Heart right ventricle (tissue), 16 donors: ENCODE measurements at regions not wholly inside any gene's neighbourhood (a gene's known extent, or its start where the extent isn't known, plus 50 kb on each side); places are given as distances from the start of the nearest gene placed in this dataset.
"Not testable (repeated sequence)": the region's sequence is repeated elsewhere in the genome, so short reads cannot be mapped to it uniquely, and the experiment has no call there.

Source experiments
- ATAC-seq, 8 donors: fragments of 200-7000 bp; cut with Tn5 transposase; one replicate each; pipeline ENCODE4 v1.9.1; 2020; ENCODE audit warnings: mild to moderate bottlenecking in 8 of 8, moderate library complexity in 8 of 8, moderate number of reproducible peaks in 1 of 8
- DNase-seq, 2 donors: peaks; one replicate each; pipeline ENCODE4 v3.0.0-alpha.2; 2020
- H3K27ac ChIP-seq, 10 donors: fragments of 200-600 bp; sonication (generic) in 2 of 10; one replicate each; pipeline versions ENCODE4 v1.5.0 to v1.8.0; 2020 to 2022; ENCODE audit warnings: mild to moderate bottlenecking in 3 of 10
- H3K27me3 ChIP-seq, 7 donors: fragments of 200-600 bp; one replicate each; pipeline ENCODE4 v1.8.0; 2021 to 2022; ENCODE audit warnings: mild to moderate bottlenecking in 2 of 7
- H3K36me3 ChIP-seq, 9 donors: fragments of 200-600 bp; sonication (generic) in 1 of 9; one replicate each; pipeline versions ENCODE4 v1.5.0 to v1.8.0; 2020 to 2022; ENCODE audit warnings: mild to moderate bottlenecking in 2 of 9
- H3K4me1 ChIP-seq, 9 donors: fragments of 200-600 bp; sonication (generic) in 1 of 9; one replicate each; pipeline versions ENCODE4 v1.5.0 to v1.8.0; 2020 to 2022; ENCODE audit warnings: mild to moderate bottlenecking in 4 of 9
- H3K4me3 ChIP-seq, 10 donors: fragments of 200-600 bp; sonication (generic) in 2 of 10; one replicate each; pipeline versions ENCODE4 v1.5.0 to v1.8.0; 2020 to 2022; ENCODE audit warnings: mild to moderate bottlenecking in 7 of 10, moderate library complexity in 2 of 10
- H3K9me3 ChIP-seq, 11 donors: fragments of 200-600 bp in 10 of 11; sonication (generic) in 2 of 11; one replicate each; pipeline versions ENCODE4 v1.5.0 to v1.8.0; 2013 to 2022; ENCODE audit warnings: mild to moderate bottlenecking in 2 of 11, control low read depth in 1 of 11, moderate library complexity in 1 of 11
- CTCF ChIP-seq, 9 donors: fragments of 200-600 bp; sonication (generic) in 2 of 9; IDR thresholded peaks; one replicate each; pipeline versions ENCODE4 v1.5.0 to v1.8.0; 2021 to 2022; ENCODE audit warnings: antibody characterized with exemption in 9 of 9, mild to moderate bottlenecking in 5 of 9, moderate library complexity in 1 of 9
- WGBS, 2 donors: extraction: QIAGEN DNeasy Blood & Tissue Kit; methylation state at CpG; one replicate each; pipeline ENCODE4 v1.1.7; 2013; ENCODE audit warnings: inconsistent platforms in 1 of 2; 5-methylcytosine and 5-hydroxymethylcytosine counted together
- intact Hi-C, 10 donors: fragments of 100-400 bp; cut with DNase I; formaldehyde crosslinking; loops; one replicate each; pipeline versions ENCODE4 v1.11.1 to v1.14.2; 2022
- donor health status: Arrhythmogenic right ventricular cardiomyopathy.
- donor health status: ischemic (EF 13 %, LVEDD 7.1; RV severe dilation, severe dysfunction).
- donor health status: healthy with polysubstance abuse.
- donor health status: DM: no; HTN: yes; CAD: no.
- donor health status: DM: no; HTN: no; CAD: no.
- donor health status: ischemic (EF 25% LVEDD 6.9; RV normal size, moderate dysfunction).
- donor health status: ischemic (EF 25% LVEDD 5.7; RV mildly dilated, moderate dysfunction).
- donor health status: healthy.
- donor health status: DM: yes; HTN: yes; CAD: no.
- donor health status: Ischemic cardiomyopathy.
- donor health status: ischemic (EF 35%, LVEDD 5.7; RV mildly dilated, moderate dysfunction).
- donor health status: nonischemic (EF 11% LVEDD 7.7; RV severe dilation, severe dysfunction).
- donor health status: DM: yes; HTN: yes; CAD: no.
- donor health status: PGD.
- donor health status: ischemic (EF 29% LVEDD 5.4; RV normal size, mild dysfunction).
- donor health status: nonischemic (EF 23%, LVEDD 6.1; RV moderate dilation, normal function).

DNA sequence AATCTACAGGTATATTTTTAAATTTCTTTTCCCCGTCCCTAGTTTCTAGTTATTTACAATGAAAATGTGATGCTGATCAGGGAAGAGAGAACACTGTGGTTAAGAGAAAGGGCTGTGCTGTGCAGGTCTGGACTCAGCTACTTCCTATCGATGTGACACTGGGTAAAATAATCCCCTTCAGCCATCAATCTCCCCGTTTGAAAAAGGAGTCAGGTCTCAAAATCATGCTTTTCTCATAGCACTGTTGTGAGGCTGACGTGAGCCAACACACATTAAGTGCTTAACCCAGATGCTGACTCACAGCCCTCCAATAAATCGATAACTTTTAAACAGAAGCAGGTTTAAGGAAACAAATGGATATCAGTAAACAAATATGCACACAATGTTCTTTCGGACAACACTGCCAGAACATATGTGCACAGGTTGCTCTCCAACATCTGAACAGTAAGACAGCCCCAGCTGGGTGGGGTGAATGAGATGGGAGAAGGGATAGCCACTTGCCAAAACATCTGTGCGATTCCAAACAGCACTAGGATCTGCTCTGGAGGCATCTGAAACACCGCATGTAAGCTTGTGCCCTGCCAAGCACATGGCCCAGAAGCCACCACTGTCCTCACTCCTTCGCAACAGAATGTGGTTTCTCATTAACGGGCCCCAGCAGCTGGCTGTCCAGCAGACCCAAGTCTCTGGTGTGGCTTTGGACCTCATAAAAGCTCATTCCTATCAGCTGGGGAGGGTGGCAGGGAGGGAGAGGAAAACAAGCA lies 143.2 kb upstream of the PRICKLE2 start:
- DNase-seq (no peak), ATAC-seq (peak in 2 of 8 donors; percentile 25 to 47)
- H3K27me3 ChIP-seq: no peaks in the 10 kb centered on the region
- TF ChIP-seq CTCF (IDR thresholded peaks at IDR 0.05): no peak
- no peaks in the 10 kb centered on the region for H3K9me3 ChIP-seq
- no peaks in the 10 kb centered on the region for H3K4me1 ChIP-seq
- 76 to 78% methylated on average over 10 of the region's 10 CpGs for WGBS, 2 donors
- intact Hi-C loops: no loop called here
- H3K36me3 ChIP-seq: no peaks in the 10 kb centered on the region
- H3K27ac ChIP-seq: no peak overlapping the region
- H3K4me3 ChIP-seq: no peak overlapping the region

- no peak for TF ChIP-seq CTCF (IDR thresholded peaks at IDR 0.05)
- DNase-seq: no peak
- Histone ChIP-seq H3K27ac (no peak overlapping the region), H3K27me3 (no peaks in the 10 kb centered on the region), H3K9me3 (no peaks in the 10 kb centered on the region), H3K4me3 (no peak overlapping the region), H3K36me3 (no peaks in the 10 kb centered on the region), H3K4me1 (no peaks in the 10 kb centered on the region)
- no peak for ATAC-seq
- 93 to 99% methylated on average over 5 of the region's 5 CpGs for WGBS, 2 donors
- intact Hi-C loops: no loop called here
Measured at GRCh38 chr3:64365877-64366276, 140.6 kb upstream of the PRICKLE2 start.

- intact Hi-C loops: no loop called here
- Histone ChIP-seq H3K9me3 (no peaks in the 10 kb centered on the region), H3K27me3 (no peaks in the 10 kb centered on the region), H3K4me3 (no peak overlapping the region), H3K36me3 (no peaks in the 10 kb centered on the region), H3K4me1 (peaks cover 0 to 9% (median 0%) of the 10 kb centered on the region in 9 donors), H3K27ac (no peak overlapping the region)
- no peak for TF ChIP-seq CTCF (IDR thresholded peaks at IDR 0.05)
- ATAC-seq (no peak), DNase-seq (no peak)
- WGBS, 2 donors: 94 to 100% methylated on average over 1 of the region's 1 CpG
Measured at GRCh38 chr3:64363842-64364241, 138.6 kb upstream of the PRICKLE2 start.

DNA sequence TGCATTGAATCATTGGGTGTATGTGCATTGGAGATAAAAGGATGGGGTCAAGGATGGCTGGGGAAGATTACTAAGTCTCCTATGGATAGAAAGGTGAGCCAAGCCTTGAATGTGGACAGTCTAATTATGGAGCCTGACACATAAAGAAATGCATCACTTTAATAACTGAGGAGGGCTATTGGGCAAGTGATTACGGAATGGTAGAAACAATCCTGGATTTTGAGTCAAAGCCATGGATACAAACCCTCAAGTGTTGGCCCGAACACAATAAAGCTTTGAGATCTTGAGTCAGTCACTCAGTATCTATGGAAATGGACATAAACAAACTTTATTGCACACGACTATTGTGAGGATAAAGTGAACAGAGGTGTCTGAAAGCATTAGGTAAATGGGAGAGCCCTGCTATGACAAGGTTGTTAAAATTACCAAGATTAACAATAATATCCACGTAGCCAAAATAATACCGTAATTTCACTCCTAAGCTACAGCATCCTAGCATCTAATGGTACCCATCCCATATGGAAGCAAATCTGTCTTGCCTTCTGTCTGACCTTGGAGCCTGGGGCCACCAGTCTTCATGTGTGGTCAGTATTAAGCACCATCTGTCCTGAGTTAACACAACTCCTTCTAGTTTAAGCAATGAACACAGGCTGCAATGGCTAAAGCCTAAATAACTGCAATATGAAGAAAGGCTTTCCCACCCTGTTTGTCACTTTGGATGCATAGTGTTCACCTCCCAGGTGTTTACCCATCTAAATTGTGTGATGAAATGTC lies 136.9 kb upstream of the PRICKLE2 start:
- no peak overlapping the region for H3K27ac ChIP-seq
- intact Hi-C loops: no loop called here
- no peaks in the 10 kb centered on the region for H3K9me3 ChIP-seq
- DNase-seq: no peak
- H3K36me3 ChIP-seq: no peaks in the 10 kb centered on the region
- no peaks in the 10 kb centered on the region for H3K27me3 ChIP-seq
- TF ChIP-seq CTCF (IDR thresholded peaks at IDR 0.05): no peak
- 84 to 87% methylated on average over 5 of the region's 5 CpGs for WGBS, 2 donors
- no peak for ATAC-seq
- no peak overlapping the region for H3K4me3 ChIP-seq
- peaks cover 0 to 17% (median 0%) of the 10 kb centered on the region in 9 donors for H3K4me1 ChIP-seq

GRCh38 chr3:64361036-64361435 lies 135.8 kb upstream of the PRICKLE2 start:
- ATAC-seq, H3K4me3 ChIP-seq, H3K27me3 ChIP-seq, DNase-seq, H3K9me3 ChIP-seq, intact Hi-C loops, H3K27ac ChIP-seq, H3K36me3 ChIP-seq: not testable (repeated sequence)
- WGBS, 2 donors: 90 to 93% methylated on average over 4 of the region's 4 CpGs
- H3K4me1 ChIP-seq: peaks cover 0 to 22% (median 3%) of the 10 kb centered on the region in 9 donors
